ENCODE measurements at regions not wholly inside any gene's neighbourhood (a gene's known extent, or its start where the extent isn't known, plus 50 kb on each side); places are given as distances from the start of the nearest gene placed in this dataset.

DNA sequence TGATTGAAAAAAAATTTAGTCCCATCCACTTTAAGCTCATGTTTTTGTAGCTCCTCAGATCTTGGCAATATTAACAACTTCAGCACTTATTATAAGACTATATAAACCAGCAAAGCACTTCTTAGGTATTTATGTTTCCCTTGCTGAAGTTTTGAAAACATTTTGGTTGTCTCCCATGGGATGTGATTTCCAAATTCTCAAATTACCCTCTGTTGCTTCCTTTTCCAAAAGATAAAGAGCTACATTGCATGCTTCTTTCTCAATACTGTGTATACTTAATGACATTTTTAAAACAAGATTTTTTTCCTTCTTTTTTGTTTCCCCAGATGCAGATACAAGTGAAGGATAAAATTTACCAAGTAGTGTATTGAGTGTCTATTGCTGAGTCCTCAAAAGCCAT, 567.1 kb downstream of the CSNK1G3 start:
- Histone ChIP-seq H3K4me1 (ENCODE audit: control insufficient read depth in 1 of 2, insufficient read depth in 2 of 2, low read depth in 1 of 2, low read length in 1 of 2) (no peaks in the 10 kb centered on the region), H3K4me3 (ENCODE audit: low read depth in 2 of 2, low read length in 1 of 2) (no peak overlapping the region), H3K36me3 (replicated peaks in 1 of 2; ENCODE audit: control insufficient read depth in 1 of 2, insufficient read depth in 2 of 2, low read length in 1 of 2) (no peaks in the 10 kb centered on the region), H3K9me2 (no peaks in the 10 kb centered on the region), H2AFZ (ENCODE audit: low read depth) (no peak overlapping the region), H3F3A (replicated peaks; ENCODE audit: insufficient read depth) (no peaks in the 10 kb centered on the region), H3K27me3 (ENCODE audit: insufficient read depth) (no peaks in the 10 kb centered on the region), H3K27ac (ENCODE audit: low read depth in 2 of 2, low read length in 1 of 2) (no peak overlapping the region), H3K4me2 (no peak overlapping the region), H3K9me3 (no peaks in the 10 kb centered on the region), H3K79me2 (ENCODE audit: insufficient read depth) (no peaks in the 10 kb centered on the region), H3K9ac (no peak overlapping the region), H4K20me1 (ENCODE audit: insufficient read depth) (no peaks in the 10 kb centered on the region)
- POLR2A ChIA-PET: no interaction called here
- no peak for DNase-seq
- CTCF ChIA-PET: interaction anchor here (1.2 kb wide), 1 partner anchor 243 kb away, joined by 3 read pairs; no protein-coding TSS in a partner anchor
- TF ChIP-seq, protein P1, sequence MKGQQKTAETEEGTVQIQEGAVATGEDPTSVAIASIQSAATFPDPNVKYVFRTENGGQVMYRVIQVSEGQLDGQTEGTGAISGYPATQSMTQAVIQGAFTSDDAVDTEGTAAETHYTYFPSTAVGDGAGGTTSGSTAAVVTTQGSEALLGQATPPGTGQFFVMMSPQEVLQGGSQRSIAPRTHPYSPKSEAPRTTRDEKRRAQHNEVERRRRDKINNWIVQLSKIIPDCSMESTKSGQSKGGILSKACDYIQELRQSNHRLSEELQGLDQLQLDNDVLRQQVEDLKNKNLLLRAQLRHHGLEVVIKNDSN (IDR thresholded peaks at IDR 0.05; ENCODE audit: borderline replicate concordance, low read depth): no peak
- TF ChIP-seq RXRA (IDR thresholded peaks at IDR 0.05; ENCODE audit: borderline replicate concordance, low read depth) (no peak), YY1 (IDR thresholded peaks at IDR 0.05; ENCODE audit: low read depth) (no peak), GABPA (IDR thresholded peaks at IDR 0.05; ENCODE audit: low read depth) (no peak), FOXM1 (IDR thresholded peaks at IDR 0.05; ENCODE audit: low read depth) (no peak), POLR2AphosphoS5 (IDR thresholded peaks at IDR 0.05; ENCODE audit: low read depth, low read length) (no peak), ELF1 (IDR thresholded peaks at IDR 0.05) (no peak), TAF1 (IDR thresholded peaks at IDR 0.05; ENCODE audit: borderline replicate concordance, low read depth, low read length) (no peak), MXI1 (IDR thresholded peaks at IDR 0.05; ENCODE audit: low read depth, low read length) (no peak), TCF12 (IDR thresholded peaks at IDR 0.05) (no peak), CHD2 (IDR thresholded peaks at IDR 0.05; ENCODE audit: low read length, partially characterized antibody) (no peak), NRF1 (IDR thresholded peaks at IDR 0.05; ENCODE audit: low read depth, low read length) (no peak), EP300 (IDR thresholded peaks at IDR 0.05; ENCODE audit: borderline replicate concordance in 1 of 2, low read depth in 1 of 2, low read length in 1 of 2) (no peak), MEF2A (IDR thresholded peaks at IDR 0.05; ENCODE audit: borderline replicate concordance, low read depth) (no peak), SMC3 (IDR thresholded peaks at IDR 0.05; ENCODE audit: low read depth, low read length) (no peak)
- TF ChIP-seq, protein P2, sequence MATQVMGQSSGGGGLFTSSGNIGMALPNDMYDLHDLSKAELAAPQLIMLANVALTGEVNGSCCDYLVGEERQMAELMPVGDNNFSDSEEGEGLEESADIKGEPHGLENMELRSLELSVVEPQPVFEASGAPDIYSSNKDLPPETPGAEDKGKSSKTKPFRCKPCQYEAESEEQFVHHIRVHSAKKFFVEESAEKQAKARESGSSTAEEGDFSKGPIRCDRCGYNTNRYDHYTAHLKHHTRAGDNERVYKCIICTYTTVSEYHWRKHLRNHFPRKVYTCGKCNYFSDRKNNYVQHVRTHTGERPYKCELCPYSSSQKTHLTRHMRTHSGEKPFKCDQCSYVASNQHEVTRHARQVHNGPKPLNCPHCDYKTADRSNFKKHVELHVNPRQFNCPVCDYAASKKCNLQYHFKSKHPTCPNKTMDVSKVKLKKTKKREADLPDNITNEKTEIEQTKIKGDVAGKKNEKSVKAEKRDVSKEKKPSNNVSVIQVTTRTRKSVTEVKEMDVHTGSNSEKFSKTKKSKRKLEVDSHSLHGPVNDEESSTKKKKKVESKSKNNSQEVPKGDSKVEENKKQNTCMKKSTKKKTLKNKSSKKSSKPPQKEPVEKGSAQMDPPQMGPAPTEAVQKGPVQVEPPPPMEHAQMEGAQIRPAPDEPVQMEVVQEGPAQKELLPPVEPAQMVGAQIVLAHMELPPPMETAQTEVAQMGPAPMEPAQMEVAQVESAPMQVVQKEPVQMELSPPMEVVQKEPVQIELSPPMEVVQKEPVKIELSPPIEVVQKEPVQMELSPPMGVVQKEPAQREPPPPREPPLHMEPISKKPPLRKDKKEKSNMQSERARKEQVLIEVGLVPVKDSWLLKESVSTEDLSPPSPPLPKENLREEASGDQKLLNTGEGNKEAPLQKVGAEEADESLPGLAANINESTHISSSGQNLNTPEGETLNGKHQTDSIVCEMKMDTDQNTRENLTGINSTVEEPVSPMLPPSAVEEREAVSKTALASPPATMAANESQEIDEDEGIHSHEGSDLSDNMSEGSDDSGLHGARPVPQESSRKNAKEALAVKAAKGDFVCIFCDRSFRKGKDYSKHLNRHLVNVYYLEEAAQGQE (IDR thresholded peaks at IDR 0.05; ENCODE audit: low read depth, low read length): no peak
- TF ChIP-seq, protein P3, sequence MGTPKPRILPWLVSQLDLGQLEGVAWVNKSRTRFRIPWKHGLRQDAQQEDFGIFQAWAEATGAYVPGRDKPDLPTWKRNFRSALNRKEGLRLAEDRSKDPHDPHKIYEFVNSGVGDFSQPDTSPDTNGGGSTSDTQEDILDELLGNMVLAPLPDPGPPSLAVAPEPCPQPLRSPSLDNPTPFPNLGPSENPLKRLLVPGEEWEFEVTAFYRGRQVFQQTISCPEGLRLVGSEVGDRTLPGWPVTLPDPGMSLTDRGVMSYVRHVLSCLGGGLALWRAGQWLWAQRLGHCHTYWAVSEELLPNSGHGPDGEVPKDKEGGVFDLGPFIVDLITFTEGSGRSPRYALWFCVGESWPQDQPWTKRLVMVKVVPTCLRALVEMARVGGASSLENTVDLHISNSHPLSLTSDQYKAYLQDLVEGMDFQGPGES (IDR thresholded peaks at IDR 0.05; ENCODE audit: low read depth, low read length): no peak
- TF ChIP-seq, protein P4, sequence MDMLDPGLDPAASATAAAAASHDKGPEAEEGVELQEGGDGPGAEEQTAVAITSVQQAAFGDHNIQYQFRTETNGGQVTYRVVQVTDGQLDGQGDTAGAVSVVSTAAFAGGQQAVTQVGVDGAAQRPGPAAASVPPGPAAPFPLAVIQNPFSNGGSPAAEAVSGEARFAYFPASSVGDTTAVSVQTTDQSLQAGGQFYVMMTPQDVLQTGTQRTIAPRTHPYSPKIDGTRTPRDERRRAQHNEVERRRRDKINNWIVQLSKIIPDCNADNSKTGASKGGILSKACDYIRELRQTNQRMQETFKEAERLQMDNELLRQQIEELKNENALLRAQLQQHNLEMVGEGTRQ (IDR thresholded peaks at IDR 0.05; ENCODE audit: borderline replicate concordance, low read depth, low read length): no peak
- TF ChIP-seq, protein P5, sequence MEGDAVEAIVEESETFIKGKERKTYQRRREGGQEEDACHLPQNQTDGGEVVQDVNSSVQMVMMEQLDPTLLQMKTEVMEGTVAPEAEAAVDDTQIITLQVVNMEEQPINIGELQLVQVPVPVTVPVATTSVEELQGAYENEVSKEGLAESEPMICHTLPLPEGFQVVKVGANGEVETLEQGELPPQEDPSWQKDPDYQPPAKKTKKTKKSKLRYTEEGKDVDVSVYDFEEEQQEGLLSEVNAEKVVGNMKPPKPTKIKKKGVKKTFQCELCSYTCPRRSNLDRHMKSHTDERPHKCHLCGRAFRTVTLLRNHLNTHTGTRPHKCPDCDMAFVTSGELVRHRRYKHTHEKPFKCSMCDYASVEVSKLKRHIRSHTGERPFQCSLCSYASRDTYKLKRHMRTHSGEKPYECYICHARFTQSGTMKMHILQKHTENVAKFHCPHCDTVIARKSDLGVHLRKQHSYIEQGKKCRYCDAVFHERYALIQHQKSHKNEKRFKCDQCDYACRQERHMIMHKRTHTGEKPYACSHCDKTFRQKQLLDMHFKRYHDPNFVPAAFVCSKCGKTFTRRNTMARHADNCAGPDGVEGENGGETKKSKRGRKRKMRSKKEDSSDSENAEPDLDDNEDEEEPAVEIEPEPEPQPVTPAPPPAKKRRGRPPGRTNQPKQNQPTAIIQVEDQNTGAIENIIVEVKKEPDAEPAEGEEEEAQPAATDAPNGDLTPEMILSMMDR (IDR thresholded peaks at IDR 0.05): no peak
- TF ChIP-seq, protein P6, sequence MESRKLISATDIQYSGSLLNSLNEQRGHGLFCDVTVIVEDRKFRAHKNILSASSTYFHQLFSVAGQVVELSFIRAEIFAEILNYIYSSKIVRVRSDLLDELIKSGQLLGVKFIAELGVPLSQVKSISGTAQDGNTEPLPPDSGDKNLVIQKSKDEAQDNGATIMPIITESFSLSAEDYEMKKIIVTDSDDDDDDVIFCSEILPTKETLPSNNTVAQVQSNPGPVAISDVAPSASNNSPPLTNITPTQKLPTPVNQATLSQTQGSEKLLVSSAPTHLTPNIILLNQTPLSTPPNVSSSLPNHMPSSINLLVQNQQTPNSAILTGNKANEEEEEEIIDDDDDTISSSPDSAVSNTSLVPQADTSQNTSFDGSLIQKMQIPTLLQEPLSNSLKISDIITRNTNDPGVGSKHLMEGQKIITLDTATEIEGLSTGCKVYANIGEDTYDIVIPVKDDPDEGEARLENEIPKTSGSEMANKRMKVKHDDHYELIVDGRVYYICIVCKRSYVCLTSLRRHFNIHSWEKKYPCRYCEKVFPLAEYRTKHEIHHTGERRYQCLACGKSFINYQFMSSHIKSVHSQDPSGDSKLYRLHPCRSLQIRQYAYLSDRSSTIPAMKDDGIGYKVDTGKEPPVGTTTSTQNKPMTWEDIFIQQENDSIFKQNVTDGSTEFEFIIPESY (IDR thresholded peaks at IDR 0.05; ENCODE audit: borderline replicate concordance, low read depth): no peak

Measured in SK-N-SH (cell line).